Upper lobe of right lung (tissue), 1 donor: ENCODE measurements at regions not wholly inside any gene's neighbourhood (a gene's known extent, or its start where the extent isn't known, plus 50 kb on each side); places are given as distances from the start of the nearest gene placed in this dataset.

Experiments used
- ATAC-seq: fragments of 200-7000 bp; cut with Tn5 transposase; one replicate; pipeline ENCODE4 v1.9.1; 2020; ENCODE audit warnings: mild to moderate bottlenecking, moderate library complexity
- DNase-seq: peaks from one replicate; pipeline ENCODE4 v3.0.0-alpha.2; 2020
- H3K27ac ChIP-seq: fragments of 200-600 bp; one replicate; pipeline ENCODE4 v1.8.0; 2022
- H3K27me3 ChIP-seq: fragments of 200-600 bp; one replicate; pipeline ENCODE4 v1.8.0; 2022; ENCODE audit warnings: mild to moderate bottlenecking
- H3K36me3 ChIP-seq: fragments of 200-600 bp; one replicate; pipeline ENCODE4 v1.8.0; 2022
- H3K4me1 ChIP-seq: fragments of 200-600 bp; one replicate; pipeline ENCODE4 v1.8.0; 2022
- H3K4me3 ChIP-seq: fragments of 200-600 bp; one replicate; pipeline ENCODE4 v1.8.0; 2022; ENCODE audit warnings: mild to moderate bottlenecking
- H3K9me3 ChIP-seq: fragments of 200-600 bp; one replicate; pipeline ENCODE4 v1.8.0; 2022
- CTCF ChIP-seq: fragments of 200-600 bp; IDR thresholded peaks from one replicate; pipeline ENCODE4 v1.8.0; 2022; ENCODE audit warnings: antibody characterized with exemption
- intact Hi-C: fragments of 100-400 bp; cut with DNase I; formaldehyde crosslinking; loops from one replicate; pipeline ENCODE4 v1.11.0; 2022
- donor health status: DM: no; HTN: yes; CAD: no; lungs with severe emphysema.

- Histone ChIP-seq H3K4me3 (no peak overlapping the region), H3K27ac (no peak overlapping the region), H3K27me3 (no peaks in the 10 kb centered on the region), H3K9me3 (no peaks in the 10 kb centered on the region), H3K36me3 (no peaks in the 10 kb centered on the region), H3K4me1 (no peaks in the 10 kb centered on the region)
- no peak for TF ChIP-seq CTCF
- intact Hi-C loops, result no loop called here
- DNase-seq (no peak), ATAC-seq (no peak)
Observed at GRCh38 chr7:136496551-136496950, 371.9 kb upstream of the CHRM2 start.

GRCh38 chr7:136495081-136495480 is 373.4 kb upstream of the CHRM2 start:
- ATAC-seq, result no peak
- H3K36me3 ChIP-seq, result no peaks in the 10 kb centered on the region
- intact Hi-C loops, result no loop called here
- no peak overlapping the region for H3K27ac ChIP-seq
- DNase-seq, result no peak
- H3K4me3 ChIP-seq, result no peak overlapping the region
- no peaks in the 10 kb centered on the region for H3K9me3 ChIP-seq
- no peak for TF ChIP-seq CTCF
- H3K4me1 ChIP-seq, result no peaks in the 10 kb centered on the region
- no peaks in the 10 kb centered on the region for H3K27me3 ChIP-seq

- intact Hi-C loops, result no loop called here
- H3K27me3 ChIP-seq, result no peaks in the 10 kb centered on the region
- ATAC-seq (no peak), DNase-seq (no peak)
- no peaks in the 10 kb centered on the region for H3K9me3 ChIP-seq
- no peaks in the 10 kb centered on the region for H3K36me3 ChIP-seq
- H3K4me3 ChIP-seq, result no peak overlapping the region
- TF ChIP-seq CTCF, result no peak
- H3K27ac ChIP-seq, result no peak overlapping the region
- H3K4me1 ChIP-seq, result no peaks in the 10 kb centered on the region
Observed at GRCh38 chr7:136492366-136492765, 376.1 kb upstream of the CHRM2 start.

GRCh38 chr7:136489808-136490207 is 378.6 kb upstream of the CHRM2 start:
- no peaks in the 10 kb centered on the region for H3K9me3 ChIP-seq
- TF ChIP-seq CTCF, result no peak
- intact Hi-C loops, result no loop called here

GRCh38 chr7:136480901-136481300 is 387.6 kb upstream of the CHRM2 start:
- Histone ChIP-seq H3K36me3 (no peaks in the 10 kb centered on the region), H3K4me3 (no peak overlapping the region), H3K27ac (no peak overlapping the region), H3K27me3 (no peaks in the 10 kb centered on the region), H3K4me1 (no peaks in the 10 kb centered on the region), H3K9me3 (no peaks in the 10 kb centered on the region)
- DNase-seq (no peak), ATAC-seq (no peak)
- intact Hi-C loops, result no loop called here
- TF ChIP-seq CTCF, result no peak

More at GRCh38 chr7:136489808-136490207, 378.6 kb upstream of the CHRM2 start:
- Histone ChIP-seq H3K27me3 (no peaks in the 10 kb centered on the region), H3K4me1 (no peaks in the 10 kb centered on the region), H3K4me3 (no peak overlapping the region), H3K27ac (no peak overlapping the region), H3K36me3 (no peaks in the 10 kb centered on the region)
- DNase-seq (no peak), ATAC-seq (no peak)

- intact Hi-C loops, result no loop called here
- Histone ChIP-seq H3K4me1 (no peaks in the 10 kb centered on the region), H3K4me3 (no peak overlapping the region), H3K36me3 (no peaks in the 10 kb centered on the region), H3K27me3 (no peaks in the 10 kb centered on the region), H3K27ac (no peak overlapping the region), H3K9me3 (no peaks in the 10 kb centered on the region)
- TF ChIP-seq CTCF, result no peak
- DNase-seq (no peak), ATAC-seq (no peak)
Observed at GRCh38 chr7:136479922-136480321, 388.5 kb upstream of the CHRM2 start.
